Naive thymus-derived CD4-positive, alpha-beta T cell (primary cell): ENCODE measurements at regions not wholly inside any gene's neighbourhood (a gene's known extent, or its start where the extent isn't known, plus 50 kb on each side); places are given as distances from the start of the nearest gene placed in this dataset.

Experiments
- ATAC-seq: fragments of 150-1000 bp; cut with Tn5 transposase; 2 replicates; pipeline ENCODE4 v1.10.0; 2021; ENCODE audit warnings: mild to moderate bottlenecking, moderate library complexity
- CTCF ChIA-PET: fragments of 350-600 bp; sonication (Branson Sonifier 250); formaldehyde crosslinking; loops from one replicate; lab custom pipeline; 2021; ENCODE audit warnings: antibody characterized with exemption; lab: Charles Lee
- POLR2A ChIA-PET: fragments of 350-600 bp; sonication (Branson Sonifier 250); formaldehyde crosslinking; loops from one replicate; lab custom pipeline; 2021; ENCODE audit warnings: antibody characterized with exemption, inconsistent platforms; lab: Charles Lee
- DNase-seq, 9 donors: peaks; one replicate each; pipeline versions ENCODE4 v3.0.0 to v3.0.0-alpha.2; 2020 to 2022; ENCODE audit warnings: mixed read lengths in 1 of 9
- H3K27ac ChIP-seq: one replicate; pipeline ENCODE4 v1.7.0; 2013; ENCODE audit warnings: mild to moderate bottlenecking, low read depth, low read length, moderate library complexity
- H3K27me3 ChIP-seq, 2 donors: one replicate each; pipeline ENCODE4 v1.7.0; 2013; ENCODE audit warnings: low read length in 2 of 2, mild to moderate bottlenecking in 2 of 2, moderate library complexity in 2 of 2; ENCODE audit not compliant: control insufficient read depth in 2 of 2, insufficient read depth in 2 of 2
- H3K36me3 ChIP-seq, 3 experiments: 1 replicate in 2 of 3; 2 replicates in 1 of 3; pipeline ENCODE4 v1.7.0; 2013; ENCODE audit warnings: low read length in 3 of 3, mild to moderate bottlenecking in 3 of 3, moderate library complexity in 1 of 3; ENCODE audit not compliant: insufficient read depth in 3 of 3, control insufficient read depth in 2 of 3
- H3K4me1 ChIP-seq, 2 donors: one replicate each; pipeline ENCODE4 v1.7.0; 2013; ENCODE audit warnings: low read length in 2 of 2, mild to moderate bottlenecking in 2 of 2, moderate library complexity in 1 of 2; ENCODE audit not compliant: control insufficient read depth in 2 of 2, insufficient read depth in 2 of 2
- H3K4me3 ChIP-seq: 2 replicates; pipeline ENCODE4 v1.7.0; 2013; ENCODE audit warnings: mild to moderate bottlenecking, low read length
- H3K9me3 ChIP-seq, 3 experiments: 1 replicate in 2 of 3; 2 replicates in 1 of 3; pipeline ENCODE4 v1.7.0; 2013; ENCODE audit warnings: low read length in 3 of 3; ENCODE audit not compliant: control insufficient read depth in 2 of 3
- H3K27ac Mint-ChIP-seq, 9 donors: one replicate each; pipeline ENCODE4 v1.8.0; 2020 to 2022; ENCODE audit warnings: mixed read lengths in 9 of 9, mild to moderate bottlenecking in 8 of 9, moderate library complexity in 5 of 9, inconsistent platforms in 2 of 9
- H3K27me3 Mint-ChIP-seq, 5 donors: one replicate each; pipeline ENCODE4 v1.8.0; 2021 to 2022; ENCODE audit warnings: mixed read lengths in 5 of 5, mild to moderate bottlenecking in 1 of 5
- H3K36me3 Mint-ChIP-seq, 5 donors: one replicate each; pipeline ENCODE4 v1.8.0; 2020 to 2022; ENCODE audit warnings: mixed read lengths in 5 of 5, mild to moderate bottlenecking in 3 of 5, inconsistent platforms in 1 of 5
- H3K4me1 Mint-ChIP-seq, 7 donors: one replicate each; pipeline ENCODE4 v1.8.0; 2020 to 2022; ENCODE audit warnings: mixed read lengths in 7 of 7, mild to moderate bottlenecking in 3 of 7, inconsistent platforms in 1 of 7
- H3K4me3 Mint-ChIP-seq, 10 donors: one replicate each; pipeline ENCODE4 v1.8.0; 2020 to 2022; ENCODE audit warnings: mild to moderate bottlenecking in 10 of 10, mixed read lengths in 10 of 10, moderate library complexity in 6 of 10, inconsistent platforms in 2 of 10
- H3K9me3 Mint-ChIP-seq, 11 donors: one replicate each; pipeline ENCODE4 v1.8.0; 2020 to 2022; ENCODE audit warnings: mixed read lengths in 11 of 11, mild to moderate bottlenecking in 4 of 11, inconsistent platforms in 1 of 11, moderate library complexity in 1 of 11
- intact Hi-C, 2 donors: fragments of 100-400 bp; cut with micrococcal nuclease; formaldehyde crosslinking; loops; one replicate each; pipeline ENCODE4 v1.15.1; 2023

GRCh38 chr1:86646256-86646655 lies 58.1 kb upstream of the SH3GLB1 start:
- Mint-ChIP-seq H3K36me3 (no peaks in the 10 kb centered on the region), H3K9me3 (no peaks in the 10 kb centered on the region), H3K4me3 (no peak overlapping the region), H3K27ac (no peak overlapping the region), H3K4me1 (no peaks in the 10 kb centered on the region), H3K27me3 (no peaks in the 10 kb centered on the region)
- ATAC-seq (no peak), DNase-seq (no peak)
- Histone ChIP-seq H3K4me1 (no peaks in the 10 kb centered on the region), H3K4me3 (no peak overlapping the region), H3K27me3 (no peaks in the 10 kb centered on the region), H3K36me3 (no peaks in the 10 kb centered on the region), H3K9me3 (no peaks in the 10 kb centered on the region), H3K27ac (no peak overlapping the region)
- CTCF ChIA-PET = no interaction called here
- intact Hi-C loops = no loop called here
- POLR2A ChIA-PET = no interaction called here

- Histone ChIP-seq H3K27me3 (no peaks in the 10 kb centered on the region), H3K9me3 (no peaks in the 10 kb centered on the region), H3K4me1 (no peaks in the 10 kb centered on the region), H3K36me3 (no peaks in the 10 kb centered on the region), H3K27ac (no peak overlapping the region), H3K4me3 (no peak overlapping the region)
- no peak for DNase-seq
- Mint-ChIP-seq H3K36me3 (no peaks in the 10 kb centered on the region), H3K27me3 (no peaks in the 10 kb centered on the region), H3K4me3 (no peak overlapping the region), H3K27ac (no peak overlapping the region), H3K4me1 (no peaks in the 10 kb centered on the region), H3K9me3 (no peaks in the 10 kb centered on the region)
- ChIA-PET POLR2A (no interaction called here), CTCF (no interaction called here)
- no peak for ATAC-seq
- intact Hi-C loops = no loop called here
Observed at GRCh38 chr1:86648255-86648654, 56.1 kb upstream of the SH3GLB1 start.

- POLR2A ChIA-PET = no interaction called here
- Histone ChIP-seq H3K4me1 (no peaks in the 10 kb centered on the region), H3K27ac (no peak overlapping the region), H3K4me3 (no peak overlapping the region), H3K9me3 (no peaks in the 10 kb centered on the region), H3K36me3 (no peaks in the 10 kb centered on the region), H3K27me3 (no peaks in the 10 kb centered on the region)
- intact Hi-C loops = no loop called here
- Mint-ChIP-seq H3K9me3 (no peaks in the 10 kb centered on the region), H3K4me1 (no peaks in the 10 kb centered on the region), H3K36me3 (no peaks in the 10 kb centered on the region), H3K27me3 (peaks cover 0 to 5% (median 0%) of the 10 kb centered on the region in 5 donors), H3K4me3 (no peak overlapping the region), H3K27ac (no peak overlapping the region)
- CTCF ChIA-PET = no interaction called here
- DNase-seq = no peak
- no peak for ATAC-seq
Observed at GRCh38 chr1:86649618-86650017, 54.8 kb upstream of the SH3GLB1 start.

GRCh38 chr1:86650065-86650464 lies 54.3 kb upstream of the SH3GLB1 start:
- no peak overlapping the region for H3K27ac ChIP-seq
- no peak overlapping the region for H3K4me3 ChIP-seq
- intact Hi-C loops = no loop called here
- H3K27ac Mint-ChIP-seq = no peak overlapping the region
- H3K4me3 Mint-ChIP-seq = no peak overlapping the region
- ChIA-PET CTCF (no interaction called here), POLR2A (no interaction called here)
- ATAC-seq = no peak
- H3K4me1 ChIP-seq = no peaks in the 10 kb centered on the region
- no peaks in the 10 kb centered on the region for H3K4me1 Mint-ChIP-seq
- no peak for DNase-seq
- no peaks in the 10 kb centered on the region for H3K9me3 ChIP-seq
- H3K9me3 Mint-ChIP-seq = no peaks in the 10 kb centered on the region
- H3K27me3 Mint-ChIP-seq = peaks cover 0 to 5% (median 0%) of the 10 kb centered on the region in 5 donors
- no peaks in the 10 kb centered on the region for H3K27me3 ChIP-seq
- H3K36me3 Mint-ChIP-seq = no peaks in the 10 kb centered on the region
- H3K36me3 ChIP-seq = no peaks in the 10 kb centered on the region
